ENCODE measurements at regions not wholly inside any gene's neighbourhood (a gene's known extent, or its start where the extent isn't known, plus 50 kb on each side); places are given as distances from the start of the nearest gene placed in this dataset.

GRCh38 chr11:19579957-19580356 is 132.7 kb upstream of the NAV2 start:
- ATAC-seq (ENCODE audit: insufficient read depth, low read depth), result no peak
- DNase-seq, result no peak
- Histone ChIP-seq H3K36me3 (ENCODE audit: insufficient read depth, low read length) (no peaks in the 10 kb centered on the region), H4K20me1 (ENCODE audit: insufficient read depth, low read length) (no peaks in the 10 kb centered on the region), H3K4me1 (ENCODE audit: insufficient read depth, low read length) (no peaks in the 10 kb centered on the region), H3K9me3 (ENCODE audit: insufficient read depth, low read length, severe bottlenecking) (no peaks in the 10 kb centered on the region), H3K27me3 (ENCODE audit: insufficient read depth, low read length, poor library complexity) (peaks cover 6% of the 10 kb centered on the region), H3K79me2 (ENCODE audit: insufficient read depth, low read length) (no peaks in the 10 kb centered on the region), H3K4me2 (ENCODE audit: insufficient read depth, low read length) (no peak overlapping the region), H3K9ac (ENCODE audit: low read depth, low read length) (no peak overlapping the region), H2AFZ (ENCODE audit: low read depth, low read length) (no peak overlapping the region), H3K27ac (ENCODE audit: low read length) (no peak overlapping the region), H3K4me3 (ENCODE audit: low read depth in 1 of 2, low read length in 2 of 2) (no peak overlapping the region)
- TF ChIP-seq CTCF (IDR thresholded peaks at IDR 0.05; ENCODE audit: borderline replicate concordance, extremely low read depth, low read length, poor library complexity, severe bottlenecking), result no peak
- no peak for TF ChIP-seq EZH2 (IDR thresholded peaks at IDR 0.05; ENCODE audit: borderline replicate concordance, low read depth, low read length, severe bottlenecking)

- no peak for TF ChIP-seq EZH2 (IDR thresholded peaks at IDR 0.05; ENCODE audit: borderline replicate concordance, low read depth, low read length, severe bottlenecking)
- TF ChIP-seq CTCF (IDR thresholded peaks at IDR 0.05; ENCODE audit: borderline replicate concordance, extremely low read depth, low read length, poor library complexity, severe bottlenecking), result no peak
- no peaks in the 10 kb centered on the region for H4K20me1 ChIP-seq (ENCODE audit: insufficient read depth, low read length)
- H2AFZ ChIP-seq (ENCODE audit: low read depth, low read length), result no peak overlapping the region
- H3K4me1 ChIP-seq (ENCODE audit: insufficient read depth, low read length), result no peaks in the 10 kb centered on the region
- no peaks in the 10 kb centered on the region for H3K9me3 ChIP-seq (ENCODE audit: insufficient read depth, low read length, severe bottlenecking)
- H3K4me3 ChIP-seq (ENCODE audit: low read depth in 1 of 2, low read length in 2 of 2), result no peak overlapping the region
- no peaks in the 10 kb centered on the region for H3K36me3 ChIP-seq (ENCODE audit: insufficient read depth, low read length)
- H3K79me2 ChIP-seq (ENCODE audit: insufficient read depth, low read length), result no peaks in the 10 kb centered on the region
- H3K27me3 ChIP-seq (ENCODE audit: insufficient read depth, low read length, poor library complexity), result peaks cover 6% of the 10 kb centered on the region
- ATAC-seq (ENCODE audit: insufficient read depth, low read depth), result no peak
- no peak overlapping the region for H3K27ac ChIP-seq (ENCODE audit: low read length)
- no peak overlapping the region for H3K4me2 ChIP-seq (ENCODE audit: insufficient read depth, low read length)
- DNase-seq, result no peak
- no peak overlapping the region for H3K9ac ChIP-seq (ENCODE audit: low read depth, low read length)
These were observed 133.8 kb upstream of the NAV2 start for GRCh38 chr11:19578871-19579270.

DNA sequence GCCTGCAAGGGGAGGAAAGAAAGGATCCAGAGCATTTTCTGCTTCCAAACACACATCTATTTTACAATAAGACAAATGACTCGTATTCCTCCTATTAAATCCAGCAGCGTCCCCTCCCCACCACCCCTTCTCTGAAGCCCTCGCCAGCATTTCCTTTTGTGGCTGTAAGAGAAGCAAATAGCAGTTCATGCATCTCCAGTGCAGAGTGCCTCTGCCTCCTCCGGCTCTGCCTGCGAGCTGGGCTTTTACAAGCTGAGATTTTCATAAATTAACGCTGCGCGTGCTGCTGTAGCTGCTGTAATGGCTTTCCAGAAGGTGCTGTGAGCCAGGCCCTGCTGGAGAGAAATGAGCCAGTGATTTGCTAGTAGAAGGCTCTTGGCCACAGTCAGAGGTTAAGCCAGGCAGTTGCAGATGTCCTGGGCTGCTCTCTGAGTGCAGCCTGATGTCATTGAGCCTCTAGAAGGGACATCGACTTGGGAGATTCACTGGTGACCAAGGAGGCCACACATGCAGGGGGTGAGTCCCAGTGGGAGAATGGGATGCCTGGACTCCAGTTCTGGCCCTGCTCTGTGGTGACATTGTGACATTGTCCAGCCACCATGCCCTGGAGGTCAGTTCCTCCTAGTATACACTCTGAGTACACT is 134.5 kb upstream of the NAV2 start:
- no peak for DNase-seq

More for the DNA sequence above, 134.5 kb upstream of the NAV2 start:
- ATAC-seq (ENCODE audit: insufficient read depth, low read depth), result no peak
- Histone ChIP-seq H3K27me3 (ENCODE audit: insufficient read depth, low read length, poor library complexity) (peaks cover 6% of the 10 kb centered on the region), H3K4me3 (ENCODE audit: low read depth in 1 of 2, low read length in 2 of 2) (no peak overlapping the region), H2AFZ (ENCODE audit: low read depth, low read length) (no peak overlapping the region), H3K79me2 (ENCODE audit: insufficient read depth, low read length) (no peaks in the 10 kb centered on the region), H3K9me3 (ENCODE audit: insufficient read depth, low read length, severe bottlenecking) (no peaks in the 10 kb centered on the region), H3K4me1 (ENCODE audit: insufficient read depth, low read length) (no peaks in the 10 kb centered on the region), H3K4me2 (ENCODE audit: insufficient read depth, low read length) (no peak overlapping the region), H4K20me1 (ENCODE audit: insufficient read depth, low read length) (no peaks in the 10 kb centered on the region), H3K36me3 (ENCODE audit: insufficient read depth, low read length) (no peaks in the 10 kb centered on the region), H3K9ac (ENCODE audit: low read depth, low read length) (no peak overlapping the region), H3K27ac (ENCODE audit: low read length) (no peak overlapping the region)
- no peak for TF ChIP-seq CTCF (IDR thresholded peaks at IDR 0.05; ENCODE audit: borderline replicate concordance, extremely low read depth, low read length, poor library complexity, severe bottlenecking)
- no peak for TF ChIP-seq EZH2 (IDR thresholded peaks at IDR 0.05; ENCODE audit: borderline replicate concordance, low read depth, low read length, severe bottlenecking)
